A673 (cell line): ENCODE measurements at regions not wholly inside any gene's neighbourhood (a gene's known extent, or its start where the extent isn't known, plus 50 kb on each side); places are given as distances from the start of the nearest gene placed in this dataset.

Source experiments
- EZH2 ChIP-seq: fragments of 200-600 bp; sonication (generic); IDR thresholded peaks from 2 replicates; pipeline ENCODE4 v1.6.1; 2017; ENCODE audit warnings: borderline replicate concordance, low read depth, mild to moderate bottlenecking, mixed read lengths, antibody characterized with exemption, low read length; ENCODE audit not compliant: poor library complexity, severe bottlenecking
- TF ChIP-seq, protein P1 (sequence below): fragments of 300-800, 200-600 bp; sonication (generic); conservative IDR thresholded peaks from 2 replicates; pipeline ENCODE4 v1.5.1; 2017; ENCODE audit warnings: low read depth, mild to moderate bottlenecking, antibody characterized with exemption, low read length, moderate library complexity, mixed read lengths

DNA sequence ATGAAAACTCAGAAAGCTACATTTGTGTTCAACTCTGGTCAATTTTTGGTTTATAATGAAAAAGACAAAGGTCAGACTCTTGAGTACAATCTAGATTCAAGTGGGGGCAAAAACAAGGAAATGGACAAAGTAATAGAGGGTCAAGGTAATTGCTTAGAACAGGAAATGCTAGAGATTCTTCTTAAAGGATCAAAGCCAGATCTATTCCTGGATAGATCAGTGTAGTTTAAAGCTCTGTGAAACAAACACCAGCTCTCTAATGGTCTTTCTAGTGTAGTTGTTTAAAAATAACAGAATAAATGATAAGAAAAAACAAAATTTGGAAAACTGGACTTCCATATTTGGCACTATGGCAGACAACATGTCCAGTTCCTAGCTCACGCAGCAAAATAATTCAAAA lies 70.7 kb upstream of the SLC8A3 start:
- TF ChIP-seq, protein P1, sequence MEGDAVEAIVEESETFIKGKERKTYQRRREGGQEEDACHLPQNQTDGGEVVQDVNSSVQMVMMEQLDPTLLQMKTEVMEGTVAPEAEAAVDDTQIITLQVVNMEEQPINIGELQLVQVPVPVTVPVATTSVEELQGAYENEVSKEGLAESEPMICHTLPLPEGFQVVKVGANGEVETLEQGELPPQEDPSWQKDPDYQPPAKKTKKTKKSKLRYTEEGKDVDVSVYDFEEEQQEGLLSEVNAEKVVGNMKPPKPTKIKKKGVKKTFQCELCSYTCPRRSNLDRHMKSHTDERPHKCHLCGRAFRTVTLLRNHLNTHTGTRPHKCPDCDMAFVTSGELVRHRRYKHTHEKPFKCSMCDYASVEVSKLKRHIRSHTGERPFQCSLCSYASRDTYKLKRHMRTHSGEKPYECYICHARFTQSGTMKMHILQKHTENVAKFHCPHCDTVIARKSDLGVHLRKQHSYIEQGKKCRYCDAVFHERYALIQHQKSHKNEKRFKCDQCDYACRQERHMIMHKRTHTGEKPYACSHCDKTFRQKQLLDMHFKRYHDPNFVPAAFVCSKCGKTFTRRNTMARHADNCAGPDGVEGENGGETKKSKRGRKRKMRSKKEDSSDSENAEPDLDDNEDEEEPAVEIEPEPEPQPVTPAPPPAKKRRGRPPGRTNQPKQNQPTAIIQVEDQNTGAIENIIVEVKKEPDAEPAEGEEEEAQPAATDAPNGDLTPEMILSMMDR: no peak
- TF ChIP-seq EZH2: no peak
